ENCODE measurements at regions not wholly inside any gene's neighbourhood (a gene's known extent, or its start where the extent isn't known, plus 50 kb on each side); places are given as distances from the start of the nearest gene placed in this dataset.

DNA sequence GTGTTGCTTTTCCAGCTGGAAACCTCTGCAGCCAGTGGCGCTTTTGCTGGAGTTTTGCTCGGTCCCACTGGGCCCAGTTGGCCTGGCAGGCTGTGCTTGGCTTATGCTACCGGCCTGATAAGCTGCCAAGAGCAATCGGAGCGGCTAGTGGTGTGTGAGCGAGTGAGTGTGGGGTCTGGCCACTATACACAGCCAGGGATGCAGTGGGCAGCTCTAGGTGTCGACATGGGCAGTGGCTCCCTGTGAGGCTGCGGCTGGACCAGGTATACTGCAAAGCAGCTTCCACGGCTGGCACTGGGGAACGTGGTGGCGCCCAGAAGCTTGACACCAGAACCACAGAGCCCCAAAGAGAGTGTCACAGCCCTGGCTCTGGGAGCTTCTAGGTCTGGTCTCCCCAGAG is 996.5 kb downstream of the GRIK2 start:
- Histone ChIP-seq H3K4me1 (replicated peaks in 1 of 2) (no peaks in the 10 kb centered on the region), H3K27me3 (no peaks in the 10 kb centered on the region), H3K9me3 (replicated peaks in 1 of 3) (peaks cover 0 to 5% (median 0%) of the 10 kb centered on the region in 3 donors), H3K36me3 (replicated peaks in 1 of 2) (no peaks in the 10 kb centered on the region), H3K27ac (no peak overlapping the region), H3K4me3 (no peak overlapping the region)
- intact Hi-C loops (cut with DNase I), result no loop called here
- WGBS, 4 donors, result 79 to 88% (median 87%) methylated on average over 11 of the region's 11 CpGs
- TF ChIP-seq, protein P1, sequence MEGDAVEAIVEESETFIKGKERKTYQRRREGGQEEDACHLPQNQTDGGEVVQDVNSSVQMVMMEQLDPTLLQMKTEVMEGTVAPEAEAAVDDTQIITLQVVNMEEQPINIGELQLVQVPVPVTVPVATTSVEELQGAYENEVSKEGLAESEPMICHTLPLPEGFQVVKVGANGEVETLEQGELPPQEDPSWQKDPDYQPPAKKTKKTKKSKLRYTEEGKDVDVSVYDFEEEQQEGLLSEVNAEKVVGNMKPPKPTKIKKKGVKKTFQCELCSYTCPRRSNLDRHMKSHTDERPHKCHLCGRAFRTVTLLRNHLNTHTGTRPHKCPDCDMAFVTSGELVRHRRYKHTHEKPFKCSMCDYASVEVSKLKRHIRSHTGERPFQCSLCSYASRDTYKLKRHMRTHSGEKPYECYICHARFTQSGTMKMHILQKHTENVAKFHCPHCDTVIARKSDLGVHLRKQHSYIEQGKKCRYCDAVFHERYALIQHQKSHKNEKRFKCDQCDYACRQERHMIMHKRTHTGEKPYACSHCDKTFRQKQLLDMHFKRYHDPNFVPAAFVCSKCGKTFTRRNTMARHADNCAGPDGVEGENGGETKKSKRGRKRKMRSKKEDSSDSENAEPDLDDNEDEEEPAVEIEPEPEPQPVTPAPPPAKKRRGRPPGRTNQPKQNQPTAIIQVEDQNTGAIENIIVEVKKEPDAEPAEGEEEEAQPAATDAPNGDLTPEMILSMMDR (IDR thresholded peaks at IDR 0.05), result no peak
- TF ChIP-seq POLR2A (IDR thresholded peaks at IDR 0.05), result no peak
- no peak for DNase-seq

DNA sequence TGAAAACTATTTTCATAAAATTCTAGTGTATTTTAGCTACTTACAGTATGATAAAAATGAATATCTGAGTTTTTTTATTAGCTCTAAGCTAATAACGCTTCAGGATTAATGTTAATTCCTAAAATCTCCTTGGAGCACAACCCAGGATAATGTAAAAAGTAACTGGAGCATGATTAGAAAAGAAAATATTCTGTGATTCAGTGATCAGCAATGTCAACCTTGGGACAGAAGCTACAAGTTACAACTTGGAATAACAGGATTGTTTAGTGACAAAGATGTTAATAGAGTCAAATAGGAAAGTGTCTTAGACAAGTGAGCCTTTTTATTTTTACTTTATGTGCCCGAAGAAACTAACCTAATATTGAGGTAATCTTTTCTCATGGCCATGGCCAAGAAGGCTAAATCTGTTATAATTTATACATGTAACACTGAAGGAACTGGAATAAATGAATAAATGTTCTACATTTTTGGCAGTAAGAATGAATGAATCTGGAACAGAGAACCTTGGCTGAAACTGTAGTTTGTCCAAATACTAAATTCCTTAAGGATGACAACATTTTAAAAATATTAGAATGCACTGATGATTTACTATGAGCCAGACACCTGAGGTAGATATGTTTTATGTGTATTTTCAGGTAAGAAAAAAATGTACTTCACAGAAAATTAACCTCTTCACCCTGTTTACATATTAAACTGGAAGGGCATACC is 994.0 kb downstream of the GRIK2 start:
- DNase-seq, result no peak
- WGBS, 4 donors, result 29 to 37% (median 32%) methylated on average over 2 of the region's 2 CpGs
- H3K27me3 ChIP-seq, result no peaks in the 10 kb centered on the region
- intact Hi-C loops (cut with DNase I), result no loop called here
- H3K9me3 ChIP-seq (replicated peaks in 1 of 3), result no peaks in the 10 kb centered on the region
- no peak for TF ChIP-seq POLR2A (IDR thresholded peaks at IDR 0.05)
- TF ChIP-seq, protein P1 (IDR thresholded peaks at IDR 0.05), result no peak
- no peak overlapping the region for H3K4me3 ChIP-seq
- H3K4me1 ChIP-seq (replicated peaks in 1 of 2), result no peaks in the 10 kb centered on the region
- no peaks in the 10 kb centered on the region for H3K36me3 ChIP-seq (replicated peaks in 1 of 2)
- no peak overlapping the region for H3K27ac ChIP-seq

DNA sequence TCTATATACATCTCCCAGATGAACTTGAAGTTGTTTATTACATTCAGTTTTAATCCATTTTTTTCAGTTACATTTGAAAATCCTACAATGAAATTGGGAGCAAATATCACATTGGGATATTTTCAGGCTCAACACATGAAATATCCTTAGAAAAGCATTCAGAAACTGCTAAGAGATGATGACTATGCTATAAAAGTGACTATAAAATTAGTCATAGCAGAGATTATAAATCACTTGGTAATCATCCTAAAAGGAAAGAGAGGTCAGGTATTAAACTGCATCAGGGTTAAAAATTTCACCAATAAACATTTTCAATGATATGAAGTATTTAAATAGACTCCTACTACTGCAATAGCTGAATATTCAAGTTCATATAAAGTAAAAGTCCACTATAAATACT is 987.7 kb downstream of the GRIK2 start:
- Histone ChIP-seq H3K36me3 (replicated peaks in 1 of 2) (no peaks in the 10 kb centered on the region), H3K9me3 (replicated peaks in 1 of 3) (no peaks in the 10 kb centered on the region), H3K27me3 (no peaks in the 10 kb centered on the region), H3K4me3 (no peak overlapping the region), H3K4me1 (replicated peaks in 1 of 2) (no peaks in the 10 kb centered on the region), H3K27ac (no peak overlapping the region)
- no peak for DNase-seq
- TF ChIP-seq POLR2A (IDR thresholded peaks at IDR 0.05), result no peak
- TF ChIP-seq, protein P1 (IDR thresholded peaks at IDR 0.05), result no peak
- intact Hi-C loops (cut with DNase I), result no loop called here

DNA sequence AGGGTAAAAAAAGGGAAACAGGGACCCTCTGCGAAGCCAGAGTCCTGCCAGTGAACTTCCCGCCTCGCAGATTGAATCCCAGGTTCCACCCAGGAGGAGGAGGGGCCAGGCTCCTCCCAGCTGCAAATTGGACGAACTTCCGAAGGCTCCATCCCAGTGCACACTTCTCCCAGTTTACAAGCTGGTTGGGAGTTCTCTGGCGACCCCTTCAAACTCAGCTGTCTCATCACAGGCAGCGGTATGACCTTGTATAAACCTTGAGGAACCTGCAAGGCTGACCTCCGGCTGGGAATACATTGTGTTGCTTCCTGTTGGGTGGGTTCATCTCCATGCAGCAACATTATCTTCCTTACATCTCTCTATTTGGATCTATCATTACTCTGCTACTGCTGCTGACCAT is 962.7 kb downstream of the GRIK2 start:
- Histone ChIP-seq H3K9me3 (replicated peaks in 1 of 3) (no peaks in the 10 kb centered on the region), H3K4me3 (no peak overlapping the region), H3K27me3 (no peaks in the 10 kb centered on the region), H3K4me1 (replicated peaks in 1 of 2) (no peaks in the 10 kb centered on the region), H3K27ac (no peak overlapping the region), H3K36me3 (replicated peaks in 1 of 2) (no peaks in the 10 kb centered on the region)
- WGBS, 4 donors, result 72 to 77% (median 75%) methylated on average over 8 of the region's 8 CpGs
- TF ChIP-seq, protein P1 (IDR thresholded peaks at IDR 0.05), result no peak
- no peak for TF ChIP-seq POLR2A (IDR thresholded peaks at IDR 0.05)
- intact Hi-C loops (cut with DNase I), result no loop called here
- no peak for DNase-seq
